A172 (cell line): ENCODE measurements at regions not wholly inside any gene's neighbourhood (a gene's known extent, or its start where the extent isn't known, plus 50 kb on each side); places are given as distances from the start of the nearest gene placed in this dataset.
A peak's percentile ranks its signal among the peaks of the same experiment; 100 is the strongest.
"Not testable (repeated sequence)": the region's sequence is repeated elsewhere in the genome, so short reads cannot be mapped to it uniquely, and the experiment has no call there.

Source experiments
- DNase-seq: peaks from one replicate; pipeline ENCODE4 v3.0.0-alpha.2; 2015; ENCODE audit warnings: low spot score

GRCh38 chr22:49512487-49513165 lies 315.0 kb downstream of the BRD1 start:
- no peak for DNase-seq

- not testable (repeated sequence) for DNase-seq
These were observed 316.1 kb downstream of the BRD1 start for GRCh38 chr22:49511393-49512189.

- no peak for DNase-seq
These were observed 317.0 kb downstream of the BRD1 start for GRCh38 chr22:49510718-49511117.

DNA sequence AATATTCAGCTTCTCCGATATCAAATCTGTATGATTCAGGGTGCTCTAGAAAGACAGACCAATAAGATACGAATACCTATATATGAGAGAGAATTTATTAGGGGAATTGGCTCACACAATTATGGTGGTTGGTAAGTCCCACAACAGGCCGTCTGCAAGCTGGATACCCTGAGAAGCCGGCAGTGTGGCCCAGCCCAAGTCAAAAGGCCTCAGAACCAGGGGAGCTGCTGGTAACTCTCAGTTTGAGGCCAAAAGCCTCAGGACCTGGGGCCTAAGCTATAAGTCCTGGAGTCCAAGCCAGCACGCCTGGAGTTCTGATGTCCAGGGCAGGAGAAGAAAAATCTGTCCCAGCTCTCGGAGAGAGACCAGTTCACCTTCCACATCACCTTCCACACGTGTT lies 318.7 kb downstream of the BRD1 start:
- no peak for DNase-seq

DNA sequence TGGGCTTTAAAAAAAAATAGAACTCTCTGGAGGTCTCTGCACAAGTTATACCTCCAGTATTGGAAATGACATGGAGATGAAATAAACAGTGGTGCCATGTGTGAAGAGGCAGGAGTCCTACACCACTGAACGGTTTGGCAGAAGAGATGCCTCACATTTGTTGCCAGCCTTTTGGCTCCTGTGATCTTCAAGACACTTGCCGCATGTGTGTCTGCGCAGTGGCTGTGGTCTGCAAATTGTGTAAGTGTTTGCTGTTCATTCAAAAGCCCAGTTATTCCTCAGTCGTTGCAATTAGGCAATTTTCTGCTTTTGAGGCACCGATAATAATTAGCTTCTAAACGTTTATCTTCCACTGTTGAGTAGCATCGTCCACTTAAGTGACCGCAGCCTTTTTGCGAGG lies 319.1 kb downstream of the BRD1 start:
- DNase-seq: no peak

DNA sequence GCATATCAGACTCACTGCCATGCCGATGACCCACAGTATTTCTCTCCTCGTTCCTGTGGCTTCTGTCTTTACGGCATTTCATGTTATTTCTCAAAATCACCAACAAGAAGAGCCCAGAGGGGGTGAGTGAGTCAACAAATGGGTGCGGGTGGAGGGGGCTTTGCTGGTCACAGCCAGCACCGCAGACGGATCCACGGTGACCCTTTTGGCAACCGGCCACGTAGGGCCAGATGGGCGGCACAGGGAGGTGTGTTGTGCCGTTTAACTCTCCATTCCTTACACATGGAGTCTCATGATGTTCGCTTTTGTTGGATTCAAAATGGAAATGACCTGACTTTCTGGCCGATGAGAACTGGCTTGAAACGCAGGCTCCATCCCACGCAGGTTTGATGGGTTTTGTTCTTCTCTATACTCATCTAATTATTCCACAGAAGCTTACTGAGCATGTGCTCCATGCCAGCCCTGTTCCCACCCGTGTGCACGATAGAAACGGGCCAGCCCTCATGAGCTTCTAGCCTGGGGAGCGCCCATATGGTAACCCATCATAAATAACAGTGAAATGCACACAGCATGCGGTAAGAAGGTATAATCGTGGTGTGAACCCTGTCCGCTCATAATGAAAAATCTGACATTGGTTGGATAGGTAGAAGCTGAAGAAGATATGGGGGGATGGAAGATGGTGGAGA lies 319.9 kb downstream of the BRD1 start:
- DNase-seq: no peak

- DNase-seq: no peak
These were observed 321.7 kb downstream of the BRD1 start for GRCh38 chr22:49506010-49506400.

DNA sequence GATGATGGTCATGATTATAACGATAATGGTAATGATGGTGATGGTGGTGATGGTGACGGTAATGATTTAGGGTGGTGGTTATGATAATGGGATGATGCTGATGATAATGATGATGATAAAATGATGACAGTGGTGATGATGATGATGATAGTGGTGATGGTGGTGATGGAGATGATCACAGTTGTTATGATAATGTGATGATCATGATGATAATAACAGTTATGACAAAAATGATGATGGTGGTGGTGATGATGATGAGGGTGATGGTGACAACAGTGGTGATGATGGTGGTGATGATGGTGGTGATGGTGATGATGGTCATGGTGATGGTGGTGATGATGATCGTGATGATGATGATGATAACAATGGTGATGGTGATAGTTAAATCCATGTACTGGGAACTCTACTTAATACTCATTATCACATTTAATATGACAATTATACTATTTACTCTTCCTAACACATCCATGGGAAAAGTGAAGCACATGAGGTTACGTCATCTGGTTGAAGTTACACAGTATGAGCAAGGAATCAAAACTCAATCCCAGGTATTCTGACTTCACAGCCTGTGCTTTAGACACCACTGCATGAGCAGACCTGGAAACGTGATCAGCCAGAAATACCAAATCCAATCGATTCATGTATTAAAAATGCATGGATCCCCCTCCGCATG lies 322.2 kb downstream of the BRD1 start:
- no peak for DNase-seq

DNA sequence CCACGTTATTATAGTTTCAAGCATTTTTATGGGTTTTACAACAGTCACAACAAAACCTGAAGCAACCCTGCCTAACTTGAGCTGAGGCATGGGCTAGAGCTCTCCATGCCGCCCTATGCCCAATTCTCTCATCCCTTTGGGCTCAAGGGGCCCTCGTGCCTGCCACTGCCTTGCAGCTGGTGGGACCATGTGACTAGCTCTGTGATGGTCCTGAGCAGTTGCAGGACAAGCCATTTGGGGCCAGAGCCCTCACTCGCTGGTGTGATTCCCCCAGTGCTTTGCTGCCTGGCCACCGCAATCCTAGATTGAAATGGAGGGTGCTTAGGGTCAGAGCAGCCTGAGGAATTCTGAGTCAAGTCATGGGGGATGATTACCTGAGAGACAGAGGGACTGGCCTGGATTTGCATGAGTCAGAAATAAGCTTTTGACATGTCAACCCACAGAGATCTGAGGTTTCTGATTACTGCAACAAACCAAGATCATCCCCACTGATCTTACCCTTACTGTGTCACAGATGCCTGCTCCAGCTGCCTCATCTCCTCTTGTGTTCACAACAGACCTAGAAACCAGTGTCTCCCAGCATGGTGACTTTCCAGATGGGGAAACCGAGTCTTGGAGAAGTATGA lies 323.7 kb downstream of the BRD1 start:
- DNase-seq: peak; percentile 25

DNA sequence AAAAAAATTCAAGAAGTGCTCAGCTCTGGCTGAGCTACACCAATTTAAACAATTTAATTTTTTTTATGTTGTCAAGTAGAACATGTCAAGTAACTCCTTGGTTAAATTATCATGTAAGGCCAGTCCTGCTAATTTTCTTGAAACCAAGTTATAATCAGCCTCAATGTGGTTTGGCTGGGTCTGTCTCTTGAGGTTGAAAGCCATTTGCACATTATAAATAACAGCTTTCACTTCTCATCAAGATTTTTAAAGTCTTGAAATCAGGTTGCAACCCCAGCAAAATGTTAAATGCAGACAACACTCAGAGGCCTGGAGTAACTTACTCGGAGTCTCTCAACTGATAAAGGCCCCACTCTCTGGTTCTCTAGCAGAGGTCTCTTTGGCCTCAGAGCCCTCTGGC lies 324.4 kb downstream of the BRD1 start:
- no peak for DNase-seq

DNA sequence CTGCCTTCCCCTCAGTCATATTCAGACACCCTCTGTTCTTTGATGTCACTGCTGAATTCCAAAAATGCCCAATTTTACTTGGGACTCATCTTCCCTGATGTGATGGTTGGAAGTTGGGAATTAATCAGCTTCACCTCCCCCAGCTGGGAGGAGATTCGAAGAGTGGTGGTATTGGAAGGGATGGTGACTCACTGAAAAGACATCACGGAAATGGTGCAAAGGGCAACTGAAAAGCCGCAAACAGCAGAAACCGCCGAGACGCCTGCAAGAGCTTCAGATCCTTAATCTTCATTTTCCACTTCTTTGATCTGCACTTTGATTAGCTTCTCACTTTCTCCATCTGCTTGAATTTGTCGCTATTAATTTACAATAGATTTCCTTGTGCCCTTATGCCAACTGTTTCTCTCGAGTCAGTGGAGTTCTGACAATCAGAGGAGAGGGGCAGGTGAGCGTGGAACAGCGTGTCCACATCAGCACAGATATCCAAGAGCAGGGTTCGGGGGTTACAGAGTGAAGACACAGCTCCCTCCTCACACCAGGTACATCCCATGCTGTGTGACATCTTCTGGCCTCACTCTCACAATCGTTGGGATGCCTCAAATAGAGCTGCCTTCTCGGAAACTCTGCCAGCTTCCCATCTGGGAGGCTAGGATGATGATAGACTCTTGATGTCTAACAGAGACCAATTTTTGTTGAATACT lies 325.4 kb downstream of the BRD1 start:
- DNase-seq: peak; percentile 73

GRCh38 chr22:49500942-49501395 lies 326.7 kb downstream of the BRD1 start:
- no peak for DNase-seq

DNA sequence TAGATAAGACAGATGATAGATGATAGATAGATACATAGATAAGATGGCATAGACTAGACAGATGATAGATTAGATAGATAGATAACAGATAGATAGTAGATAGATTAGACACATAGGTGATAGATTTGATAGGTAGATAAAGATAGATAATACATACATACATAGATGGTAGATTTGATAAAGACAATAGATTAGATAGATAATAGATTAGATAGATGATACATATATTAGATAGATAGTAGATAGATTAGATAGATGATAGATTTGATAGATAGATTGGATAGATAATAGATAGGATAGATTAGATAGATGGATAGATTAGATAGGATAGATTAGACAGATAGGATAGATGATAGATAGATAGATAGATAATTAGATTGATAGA lies 327.6 kb downstream of the BRD1 start:
- no peak for DNase-seq

- DNase-seq: no peak
These were observed 328.1 kb downstream of the BRD1 start for GRCh38 chr22:49499433-49500075.

DNA sequence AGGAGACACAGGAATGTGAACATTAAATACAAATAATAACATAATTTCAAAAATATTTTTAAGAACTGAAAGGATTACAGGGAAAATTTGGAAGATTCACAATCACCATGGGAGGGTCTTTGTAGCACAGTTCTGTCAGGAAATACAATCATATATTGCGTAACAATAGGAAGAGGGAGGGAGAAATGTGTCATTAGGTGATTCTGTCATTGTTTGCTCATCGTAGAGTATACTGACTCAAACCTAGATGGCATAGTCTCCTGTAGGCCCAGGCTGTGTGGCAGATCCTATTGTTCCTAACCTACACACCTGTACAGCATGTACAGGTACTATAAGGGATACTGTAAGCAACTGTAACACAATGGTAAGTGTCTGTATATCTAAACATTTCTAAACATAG lies 330.4 kb downstream of the BRD1 start:
- DNase-seq: peak; percentile 26

GRCh38 chr22:49494555-49494954 lies 333.1 kb downstream of the BRD1 start:
- DNase-seq: no peak

- no peak for DNase-seq
These were observed 334.9 kb downstream of the BRD1 start for GRCh38 chr22:49492741-49493251.

DNA sequence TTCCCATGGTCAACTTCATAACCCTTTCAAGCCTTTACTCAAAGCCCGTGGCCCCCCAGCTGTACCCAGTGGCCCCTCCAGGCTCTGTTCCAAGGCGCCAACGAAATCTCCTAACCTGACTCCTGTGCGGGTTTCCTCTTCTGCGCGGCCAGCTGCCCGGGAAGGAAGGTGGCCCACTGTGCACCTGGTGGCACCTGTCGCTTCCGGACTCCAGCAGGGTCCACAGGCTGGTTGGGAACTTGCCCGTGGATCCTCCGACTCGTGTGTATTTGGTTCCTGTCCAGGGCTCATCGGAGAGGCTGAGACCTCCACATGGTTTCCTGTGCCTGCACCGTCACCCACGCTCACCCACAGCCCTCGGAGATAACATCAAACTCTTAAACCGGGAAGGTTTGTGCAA lies 335.4 kb downstream of the BRD1 start:
- DNase-seq: no peak

- DNase-seq: no peak
These were observed 335.9 kb downstream of the BRD1 start for GRCh38 chr22:49491726-49492125.

DNA sequence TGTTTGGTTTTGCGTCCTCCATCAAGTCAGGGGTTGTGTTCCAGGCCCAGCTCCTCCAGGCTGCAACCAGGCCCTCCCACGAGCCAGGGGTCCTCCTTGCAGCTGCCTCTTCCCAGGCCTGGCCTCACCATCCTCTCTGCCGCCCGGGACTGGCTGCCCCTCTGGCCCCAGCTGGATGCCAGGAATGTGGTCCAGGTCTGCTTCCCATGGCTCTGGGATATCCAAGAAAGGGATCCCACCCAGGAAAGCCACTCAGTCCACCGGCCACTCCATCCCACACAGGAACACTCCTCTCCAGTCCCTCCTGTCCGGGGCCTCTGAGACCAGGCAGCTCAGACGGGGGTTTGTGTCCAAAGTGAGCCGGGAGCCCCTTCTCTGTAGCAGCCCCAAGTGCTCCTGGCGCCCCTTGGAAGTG lies 336.4 kb downstream of the BRD1 start:
- DNase-seq: no peak
